GM12878 (cell line): ENCODE measurements at regions not wholly inside any gene's neighbourhood (a gene's known extent, or its start where the extent isn't known, plus 50 kb on each side); places are given as distances from the start of the nearest gene placed in this dataset.

ENCODE experiments used
- ATAC-seq: fragments of 200-7000 bp; cut with Tn5 transposase; 3 replicates; pipeline ENCODE4 v1.9.1; 2020; ENCODE audit warnings: mild to moderate bottlenecking, moderate library complexity
- BruUV-seq: library from RNA; stranded (reverse); fragments of 400-500 nt; replicated peaks from 2 replicates; lab custom pipeline; 2021; lab: Mats Ljungman, UMichigan
- CTCF ChIA-PET: fragments of 300-600 bp; sonication (Branson Sonifier 250); formaldehyde crosslinking; extraction: SDS; loops from one replicate; lab custom pipeline; 2021; ENCODE audit warnings: inconsistent platforms; lab: Yijun Ruan, JAX
- POLR2A ChIA-PET: fragments of 350-600 bp; formaldehyde crosslinking; extraction: SDS; loops from one replicate; lab custom pipeline; 2021; ENCODE audit warnings: inconsistent platforms; lab: Charles Lee
- RAD21 ChIA-PET: fragments of 300-600 bp; sonication (Branson Sonifier 250); formaldehyde crosslinking; loops from one replicate; lab custom pipeline; 2023; ENCODE audit warnings: antibody characterized with exemption; ENCODE audit not compliant: unreplicated experiment; lab: Charles Lee
- SMC1A ChIA-PET: fragments of 300-600 bp; sonication (Branson Sonifier 250); formaldehyde crosslinking; loops from one replicate; lab custom pipeline; 2023; ENCODE audit not compliant: unreplicated experiment, uncharacterized antibody; lab: Charles Lee
- DNase-seq: peaks from one replicate; pipeline ENCODE4 v3.0.0-alpha.2; 2011; ENCODE audit warnings: low read depth, low spot score
- FAIRE-seq: peaks from 3 replicates; lab custom pipeline; 2011; peaks lifted over from hg19 to GRCh38; lab: Jason Lieb, UNC
- H2AFZ ChIP-seq: 2 replicates; pipeline ENCODE4 v1.6.0; 2011; ENCODE audit warnings: low read depth, low read length, control low read depth; ENCODE audit not compliant: control insufficient read depth
- H3K27ac ChIP-seq: 2 replicates; pipeline ENCODE4 v1.5.1; 2011; ENCODE audit warnings: control low read depth; ENCODE audit not compliant: control insufficient read depth, insufficient read depth
- H3K27me3 ChIP-seq, 2 experiments: replicated peaks in 1 of 2; 2 replicates each; pipeline versions ENCODE4 v1.6.0 to v1.6.1; 2011; ENCODE audit warnings: low read length in 1 of 2; ENCODE audit not compliant: control insufficient read depth in 2 of 2, insufficient read depth in 2 of 2
- H3K36me3 ChIP-seq, 2 experiments: 2 replicates each; pipeline ENCODE4 v1.5.1; 2011; ENCODE audit warnings: low read length in 1 of 2; ENCODE audit not compliant: control insufficient read depth in 2 of 2, insufficient read depth in 2 of 2
- H3K4me1 ChIP-seq: 2 replicates; pipeline ENCODE4 v1.6.1; 2011; ENCODE audit warnings: mild to moderate bottlenecking, low read length, moderate library complexity, mixed read lengths; ENCODE audit not compliant: control insufficient read depth, insufficient read depth
- H3K4me2 ChIP-seq: 2 replicates; pipeline ENCODE4 v1.6.0; 2011; ENCODE audit warnings: control low read depth; ENCODE audit not compliant: control insufficient read depth, insufficient read depth
- H3K4me3 ChIP-seq: fragments of 200-600 bp; sonication (generic); 2 replicates; pipeline ENCODE4 v1.5.1; 2016
- H3K79me2 ChIP-seq: 2 replicates; pipeline ENCODE4 v1.6.0; 2011; ENCODE audit warnings: low read length; ENCODE audit not compliant: control insufficient read depth, insufficient read depth
- H3K9ac ChIP-seq: 2 replicates; pipeline ENCODE4 v1.8.0; 2011; ENCODE audit warnings: low read length, control low read depth, mixed read lengths; ENCODE audit not compliant: control insufficient read depth, insufficient read depth
- H3K9me3 ChIP-seq: replicated peaks from 3 replicates; pipeline ENCODE4 v1.5.1; 2011; ENCODE audit warnings: mild to moderate bottlenecking, low read length; ENCODE audit not compliant: control insufficient read depth, insufficient read depth
- H4K20me1 ChIP-seq: 2 replicates; pipeline ENCODE4 v1.6.0; 2011; ENCODE audit not compliant: control insufficient read depth, insufficient read depth
- ATF7 ChIP-seq: fragments of 450-650 bp; IDR thresholded peaks from 2 replicates; pipeline ENCODE4 v1.6.1; 2016; ENCODE audit warnings: low read depth, mild to moderate bottlenecking
- BACH1 ChIP-seq: fragments of 450-650 bp; IDR thresholded peaks from 2 replicates; pipeline ENCODE4 v1.6.1; 2017; ENCODE audit warnings: mild to moderate bottlenecking, borderline replicate concordance
- BHLHE40 ChIP-seq, 2 experiments: fragments of 450-650 bp in 1 of 2; IDR thresholded peaks; 2 replicates each; pipeline ENCODE4 v1.6.1; 2011 to 2017; ENCODE audit warnings: low read depth in 2 of 2, borderline replicate concordance in 1 of 2, improper control_type of control experiment in 1 of 2, low read length in 1 of 2, mild to moderate bottlenecking in 1 of 2
- CHD2 ChIP-seq: IDR thresholded peaks from 2 replicates; pipeline ENCODE4 v1.6.1; 2011; ENCODE audit warnings: low read depth, low read length, improper control_type of control experiment, borderline replicate concordance
- HCFC1 ChIP-seq: fragments of 150-350 bp; IDR thresholded peaks from 2 replicates; pipeline ENCODE4 v1.6.1; 2014; ENCODE audit warnings: low read length
- IKZF2 ChIP-seq, 2 experiments: fragments of 450-650 bp; IDR thresholded peaks; 2 replicates each; pipeline ENCODE4 v1.6.1; 2017; ENCODE audit warnings: mild to moderate bottlenecking in 2 of 2, moderate library complexity in 2 of 2
- MTA2 ChIP-seq: fragments of 450-650 bp; IDR thresholded peaks from 2 replicates; pipeline ENCODE4 v1.6.1; 2016; ENCODE audit warnings: low read depth, mild to moderate bottlenecking, moderate library complexity
- MYC ChIP-seq: IDR thresholded peaks from 2 replicates; pipeline ENCODE4 v1.6.1; 2011; ENCODE audit warnings: mild to moderate bottlenecking, low read length, moderate library complexity, inconsistent platforms; ENCODE audit not compliant: insufficient read depth, insufficient replicate concordance, insufficient read length, severe bottlenecking
- NFXL1 ChIP-seq: fragments of 450-650 bp; IDR thresholded peaks from 2 replicates; pipeline ENCODE4 v1.6.1; 2017; ENCODE audit warnings: antibody characterized with exemption, mild to moderate bottlenecking, borderline replicate concordance
- RBBP5 ChIP-seq: fragments of 200-600 bp; sonication (generic); conservative IDR thresholded peaks from 2 replicates; pipeline ENCODE4 v1.6.1; 2016
- RCOR1 ChIP-seq: conservative IDR thresholded peaks from 2 replicates; pipeline ENCODE4 v1.6.1; 2012; ENCODE audit warnings: low read depth, low read length, improper control_type of control experiment
- TAF1 ChIP-seq: IDR thresholded peaks from 2 replicates; pipeline ENCODE4 v1.6.1; 2011; ENCODE audit warnings: mild to moderate bottlenecking, low read depth, low read length, borderline replicate concordance
- TBL1XR1 ChIP-seq: IDR thresholded peaks from 2 replicates; pipeline ENCODE4 v1.6.1; 2012; ENCODE audit warnings: low read depth, low read length, improper control_type of control experiment
- TCF7 ChIP-seq: IDR thresholded peaks from 2 replicates; pipeline ENCODE4 v1.6.1; 2014; ENCODE audit warnings: antibody characterized with exemption, borderline replicate concordance
- WRNIP1 ChIP-seq: IDR thresholded peaks from 2 replicates; pipeline ENCODE4 v1.6.1; 2011; ENCODE audit warnings: low read depth, low read length, improper control_type of control experiment, borderline replicate concordance
- YBX1 ChIP-seq: fragments of 450-650 bp; IDR thresholded peaks from 2 replicates; pipeline ENCODE4 v1.6.1; 2016; ENCODE audit warnings: antibody characterized with exemption
- ZNF207 ChIP-seq: fragments of 450-650 bp; IDR thresholded peaks from 2 replicates; pipeline ENCODE4 v1.6.1; 2014; ENCODE audit warnings: antibody characterized with exemption, mild to moderate bottlenecking, borderline replicate concordance
- ZNF274 ChIP-seq: IDR thresholded peaks from one replicate; pipeline ENCODE4 v1.8.0; 2011; ENCODE audit not compliant: insufficient read length, insufficient read depth
- WGBS: methylation state at CpG from one replicate; pipeline ENCODE4 v1.1.6; 2016; ENCODE audit warnings: low lambda C conversion rate; ENCODE audit not compliant: insufficient replicate concordance, insufficient coverage; ENCODE audit errors: missing lambda C conversion rate; 5-methylcytosine and 5-hydroxymethylcytosine counted together
- in situ Hi-C: fragments of 300-500 bp; cut with MboI; formaldehyde crosslinking; loops from 9 replicates; pipeline ENCODE4 v1.14.3; 2018; ENCODE audit warnings: mixed read lengths
- intact Hi-C: fragments of 100-400 bp; cut with micrococcal nuclease; formaldehyde crosslinking; loops from one replicate; pipeline ENCODE4 v1.14.2; 2022; ENCODE audit not compliant: unreplicated experiment

DNA sequence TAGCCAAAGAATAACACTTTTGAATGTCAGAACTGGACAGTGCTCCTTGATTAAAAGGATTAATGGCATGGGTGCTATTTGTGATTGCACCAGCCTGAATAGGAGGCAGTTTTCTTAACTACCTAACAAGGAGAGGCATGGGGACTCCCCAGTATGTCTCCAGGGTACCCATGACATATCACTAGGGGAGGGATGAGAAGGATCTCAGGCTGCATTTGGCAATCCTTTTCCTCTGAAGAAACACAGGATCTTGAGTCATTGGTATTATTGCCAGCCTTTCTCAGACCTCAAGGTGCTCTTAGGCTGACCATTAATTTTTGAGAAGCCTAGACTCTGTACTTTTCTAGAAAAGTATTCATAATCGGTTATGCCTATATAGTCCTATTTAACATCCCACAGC is 77.5 kb upstream of the NPVF start:
- TF ChIP-seq YBX1 (no peak), RBBP5 (no peak), IKZF2 (IDR thresholded peaks at IDR 0.05) (no peak), ZNF274 (no peak), MYC (no peak), ZNF207 (no peak), TBL1XR1 (no peak), BACH1 (no peak), WRNIP1 (no peak), TAF1 (no peak)
- Histone ChIP-seq H3K4me3 (no peak overlapping the region), H2AFZ (no peak overlapping the region), H3K4me1 (no peaks in the 10 kb centered on the region), H3K27me3 (peaks cover 0 to 2% of the 10 kb centered on the region in 2 experiments; a peak in 2 of 4 replicates), H3K4me2 (no peak overlapping the region), H3K79me2 (no peaks in the 10 kb centered on the region), H3K36me3 (no peaks in the 10 kb centered on the region), H3K27ac (no peak overlapping the region), H3K9ac (no peak overlapping the region), H4K20me1 (no peaks in the 10 kb centered on the region), H3K9me3 (no peaks in the 10 kb centered on the region)
- CTCF ChIA-PET: no interaction called here
- RAD21 ChIA-PET: no interaction called here
- in situ Hi-C loops (no loop called here), intact Hi-C loops (no loop called here)
- POLR2A ChIA-PET: no interaction called here
- ATAC-seq: no peak
- WGBS: 36% methylated on average over 1 of the region's 1 CpG
- no TSS peak for BruUV-seq
- SMC1A ChIA-PET: interaction anchor here (1.4 kb wide), 1 partner anchor 23 kb away, joined by 3 read pairs; no protein-coding TSS in a partner anchor
- DNase-seq: no peak
- FAIRE-seq: no peak

- no peaks in the 10 kb centered on the region for H3K79me2 ChIP-seq
- in situ Hi-C loops: no loop called here
- ChIA-PET POLR2A (no interaction called here), RAD21 (no interaction called here), SMC1A (no interaction called here), CTCF (interaction anchor here (0.6 kb wide), 1 partner anchor 127 kb away, joined by 3 read pairs; no protein-coding TSS in a partner anchor)
- H3K9ac ChIP-seq: no peak overlapping the region
- no peak overlapping the region for H3K27ac ChIP-seq
- no peak overlapping the region for H3K4me3 ChIP-seq
- 68% methylated on average over 1 of the region's 1 CpG for WGBS
- no peak overlapping the region for H3K4me2 ChIP-seq
- H3K36me3 ChIP-seq: no peaks in the 10 kb centered on the region
- DNase-seq (no peak), FAIRE-seq (no peak), ATAC-seq (no peak)
- peaks cover 0 to 2% of the 10 kb centered on the region in 2 experiments; a peak in 2 of 4 replicates for H3K27me3 ChIP-seq
- no TSS peak for BruUV-seq
- H2AFZ ChIP-seq: no peak overlapping the region
- H3K9me3 ChIP-seq: no peaks in the 10 kb centered on the region
- intact Hi-C loops: no loop called here
- TF ChIP-seq CHD2: no peak
- no peak for TF ChIP-seq HCFC1
- no peak for TF ChIP-seq RCOR1
- TF ChIP-seq BHLHE40 (IDR thresholded peaks at IDR 0.05; ENCODE audit: borderline replicate concordance in 1 of 2, low read depth in 2 of 2, low read length in 1 of 2): no peak
- TF ChIP-seq NFXL1: no peak
- TF ChIP-seq ATF7: no peak
- TF ChIP-seq TCF7: no peak
- TF ChIP-seq MTA2: no peak
- no peaks in the 10 kb centered on the region for H4K20me1 ChIP-seq
- no peaks in the 10 kb centered on the region for H3K4me1 ChIP-seq
Measured at GRCh38 chr7:25307624-25308023, 79.3 kb upstream of the NPVF start.
